ENCODE measurements at regions not wholly inside any gene's neighbourhood (a gene's known extent, or its start where the extent isn't known, plus 50 kb on each side); places are given as distances from the start of the nearest gene placed in this dataset.

GRCh38 chr22:48576333-48577013, 1251.2 kb downstream of the BRD1 start:
- DNase-seq (ENCODE audit: low read depth): no peak

DNA sequence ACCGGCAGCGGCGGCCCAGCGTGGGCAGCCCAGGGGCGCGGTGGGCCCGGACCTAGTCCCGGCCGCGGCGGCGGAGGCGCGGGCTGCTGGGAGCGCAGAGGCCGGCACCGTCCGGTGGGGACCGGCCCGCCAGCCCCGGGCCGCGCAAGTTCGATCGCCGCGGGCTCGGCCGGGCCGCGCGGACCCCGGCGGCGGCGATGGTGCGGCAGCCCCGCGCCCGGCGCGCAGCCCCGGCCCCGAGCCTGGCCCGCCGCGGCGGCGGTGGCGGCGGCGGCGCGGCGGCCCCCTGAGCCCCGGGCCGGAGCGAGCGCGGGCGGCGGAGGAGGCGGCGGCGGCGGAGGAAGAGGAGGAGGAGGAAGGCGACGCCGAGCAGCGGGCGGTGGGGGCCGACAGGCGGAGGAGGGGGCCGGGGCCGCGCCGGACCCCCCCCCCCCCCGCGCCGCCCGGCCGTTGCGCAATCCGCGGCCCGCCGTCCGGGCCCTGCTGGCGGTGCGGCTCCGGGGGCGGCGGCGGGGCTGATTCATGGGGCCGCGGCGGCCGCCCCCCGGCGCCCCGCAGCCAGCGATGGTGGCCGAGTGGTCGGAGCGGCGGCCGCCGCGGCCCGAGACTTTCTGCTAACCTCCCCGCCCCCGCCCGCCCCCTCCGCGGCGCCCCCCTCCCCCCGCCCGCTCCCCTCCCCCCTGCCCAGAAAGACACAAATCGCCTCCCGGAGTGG, 1251.9 kb downstream of the BRD1 start:
- DNase-seq (ENCODE audit: low read depth): no peak

- DNase-seq (ENCODE audit: low read depth): no peak
These were observed 1252.7 kb downstream of the BRD1 start for GRCh38 chr22:48574776-48575617.

DNA sequence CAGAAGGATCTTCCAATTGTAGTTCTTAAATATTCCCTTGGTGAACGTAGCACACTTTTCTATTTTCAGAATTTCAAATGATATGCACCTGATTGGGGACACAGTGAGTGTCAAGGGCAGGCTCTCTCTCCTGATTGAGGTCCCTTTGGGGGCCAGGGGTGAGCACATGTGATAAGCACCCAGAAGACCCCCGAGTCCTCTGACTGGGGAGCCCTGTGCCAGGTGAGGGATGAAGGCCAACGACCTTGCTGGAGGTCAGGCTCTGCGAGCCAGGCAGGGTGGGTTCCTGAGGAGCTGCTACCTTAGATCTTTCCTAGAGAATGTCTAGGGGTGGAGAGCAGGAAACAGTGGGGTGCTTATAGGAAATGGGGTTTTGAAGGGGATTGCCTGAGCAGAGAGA, 1253.9 kb downstream of the BRD1 start:
- no peak for DNase-seq (ENCODE audit: low read depth)

DNA sequence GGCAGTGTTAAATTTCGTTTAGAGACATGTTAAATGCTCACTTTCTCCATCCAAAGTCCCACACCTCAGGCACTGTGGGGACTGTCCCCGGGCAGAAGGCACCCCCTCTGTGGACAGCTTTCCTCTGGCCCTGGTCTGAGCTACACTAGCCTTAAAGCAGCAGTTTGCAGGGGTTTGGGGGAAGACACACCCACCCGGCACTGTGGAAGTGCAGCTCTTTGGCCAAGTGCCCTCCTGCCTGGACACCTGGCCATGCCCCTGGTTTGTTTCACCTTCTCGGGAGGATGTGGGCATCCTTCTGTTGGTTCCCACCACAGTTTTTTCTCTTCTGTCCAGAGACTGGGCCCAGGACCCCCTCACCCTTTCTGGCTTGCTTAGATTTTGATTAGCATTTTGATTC, 1254.7 kb downstream of the BRD1 start:
- DNase-seq (ENCODE audit: low read depth): no peak

DNA sequence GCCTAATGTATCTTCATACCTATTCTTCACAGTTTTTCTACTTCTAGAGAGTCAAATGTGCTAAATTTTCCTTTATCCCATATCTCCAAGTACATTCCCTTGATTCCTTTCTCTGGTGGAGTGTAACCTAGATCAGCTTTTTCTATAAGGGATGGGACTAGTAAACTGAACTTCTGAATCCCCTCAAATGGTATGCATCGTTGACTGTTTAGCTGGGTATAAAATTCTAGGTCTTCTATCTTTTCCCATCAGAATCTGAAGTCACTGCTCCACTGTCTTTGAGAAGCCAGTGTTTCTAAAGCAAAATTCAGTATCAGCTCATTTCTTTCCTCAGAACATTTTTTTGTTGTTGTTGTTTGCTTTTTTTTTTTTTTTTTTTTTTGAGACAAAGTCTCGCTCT, 1256.8 kb downstream of the BRD1 start:
- DNase-seq (ENCODE audit: low read depth): no peak

- no peak for DNase-seq (ENCODE audit: low read depth)
These were observed 1258.0 kb downstream of the BRD1 start for GRCh38 chr22:48569476-48570233.

- DNase-seq (ENCODE audit: low read depth): no peak
These were observed 1258.8 kb downstream of the BRD1 start for GRCh38 chr22:48568736-48569330.

GRCh38 chr22:48567213-48567975, 1260.3 kb downstream of the BRD1 start:
- DNase-seq (ENCODE audit: low read depth): no peak

DNA sequence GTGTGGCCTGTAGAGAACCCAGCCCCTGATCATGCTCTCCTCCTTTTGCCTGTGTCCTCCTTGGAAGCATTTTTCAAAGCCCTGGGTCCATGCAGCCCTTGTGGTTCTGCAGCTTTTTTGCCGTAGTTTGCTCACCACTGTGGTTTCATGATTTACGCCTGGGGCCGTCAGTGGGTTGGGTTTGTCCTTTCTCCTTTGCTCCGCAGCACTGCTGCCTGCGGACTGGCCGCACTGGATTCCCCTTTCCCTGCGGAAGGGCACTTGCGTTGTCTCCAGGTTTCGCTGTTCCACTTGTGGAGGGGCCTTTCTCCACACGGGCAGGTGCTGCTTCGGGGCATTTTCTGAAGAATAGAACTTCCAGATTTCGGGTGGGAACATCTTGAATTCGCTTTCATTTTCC, 1260.9 kb downstream of the BRD1 start:
- DNase-seq (ENCODE audit: low read depth): no peak

DNA sequence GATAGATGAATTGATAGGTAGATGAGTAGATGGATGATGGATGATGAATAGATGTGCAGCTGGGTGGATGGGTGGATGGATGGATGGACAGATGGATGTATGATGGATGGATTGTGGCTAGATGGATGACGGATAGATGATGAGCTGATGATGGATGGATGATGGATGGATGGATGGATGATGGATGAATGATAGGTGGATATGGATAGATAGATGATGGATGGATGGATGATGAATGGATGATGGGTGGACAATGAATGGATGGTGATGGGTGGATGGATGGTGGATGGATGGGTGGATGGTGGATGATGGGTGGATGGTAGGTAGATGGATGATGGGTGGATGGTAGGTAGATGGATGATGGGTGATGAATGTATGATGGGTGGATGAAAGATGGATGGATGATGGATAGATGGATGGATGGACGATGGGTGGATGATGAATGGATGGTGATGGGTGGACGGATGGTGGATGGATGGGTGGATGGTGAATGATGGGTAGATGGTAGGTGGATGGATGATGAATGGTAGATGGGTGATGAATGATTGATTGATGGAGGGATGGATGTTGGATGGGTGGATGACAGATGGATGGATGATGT, 1261.7 kb downstream of the BRD1 start:
- no peak for DNase-seq (ENCODE audit: low read depth)

GRCh38 chr22:48564995-48565394, 1262.7 kb downstream of the BRD1 start:
- DNase-seq (ENCODE audit: low read depth): no peak

- DNase-seq (ENCODE audit: low read depth): no peak
These were observed 1263.7 kb downstream of the BRD1 start for GRCh38 chr22:48563966-48564330.

GRCh38 chr22:48563118-48563965, 1264.3 kb downstream of the BRD1 start:
- no peak for DNase-seq (ENCODE audit: low read depth)

DNA sequence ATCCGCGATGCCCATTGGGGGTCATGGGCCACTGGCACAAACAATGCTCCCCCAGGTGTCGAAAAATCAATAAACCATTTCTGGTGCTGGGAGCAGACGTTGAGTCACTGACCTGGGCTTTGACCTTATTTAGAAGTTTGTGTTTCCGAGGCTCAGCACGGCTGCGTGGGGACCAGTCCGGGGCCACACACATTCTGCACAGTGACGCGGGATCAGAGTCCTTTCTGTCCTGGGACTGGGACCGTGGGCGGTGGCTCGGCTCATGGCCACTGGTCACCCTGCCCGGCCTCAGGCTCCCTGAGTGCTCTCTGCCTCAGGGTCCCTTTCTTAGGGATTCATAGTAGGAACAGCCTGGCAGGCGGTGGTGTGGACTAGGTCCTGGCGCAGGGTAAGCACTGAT, 1266.0 kb downstream of the BRD1 start:
- no peak for DNase-seq (ENCODE audit: low read depth)

DNA sequence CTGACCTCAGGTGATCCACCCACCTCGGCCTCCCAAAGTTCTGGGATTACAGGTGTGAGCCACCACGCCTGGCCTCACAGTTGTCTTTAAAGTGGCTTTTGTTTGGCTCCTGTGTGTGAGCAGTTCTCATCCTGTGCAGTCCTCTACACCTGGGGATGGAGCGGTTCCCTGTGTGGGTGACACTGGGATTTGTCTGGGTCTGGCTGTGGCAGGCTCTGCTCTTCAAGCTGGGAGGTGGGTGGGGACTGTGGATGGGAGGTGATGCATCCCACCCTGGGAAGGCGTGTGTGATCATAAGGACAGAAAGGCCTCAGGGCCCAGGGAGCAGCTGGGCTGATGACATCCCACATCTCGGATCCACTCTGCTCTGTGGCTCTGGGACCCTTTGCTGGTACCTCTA, 1266.8 kb downstream of the BRD1 start:
- no peak for DNase-seq (ENCODE audit: low read depth)

DNA sequence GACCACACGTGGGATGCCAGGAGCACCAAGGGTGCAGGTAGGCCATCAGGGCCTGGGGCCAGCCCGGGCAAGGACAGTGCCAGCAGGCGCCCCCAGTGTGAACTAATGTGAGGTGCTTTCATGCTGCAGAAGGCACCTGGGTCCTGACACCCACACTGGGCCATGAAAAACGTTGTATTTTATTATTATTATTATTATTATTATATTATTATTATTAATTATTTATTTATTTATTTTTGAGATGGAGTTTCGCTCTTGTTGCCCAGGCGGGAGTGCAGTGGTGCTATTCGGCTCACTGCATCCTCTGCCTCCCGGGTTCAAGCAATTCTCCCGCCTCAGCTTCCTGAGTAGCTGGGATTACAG, 1267.3 kb downstream of the BRD1 start:
- no peak for DNase-seq (ENCODE audit: low read depth)

GRCh38 chr22:48559647-48560388, 1267.9 kb downstream of the BRD1 start:
- DNase-seq (ENCODE audit: low read depth): no peak

Data from non-pigmented ciliary epithelial cell (primary cell).